ENCODE measurements at regions not wholly inside any gene's neighbourhood (a gene's known extent, or its start where the extent isn't known, plus 50 kb on each side); places are given as distances from the start of the nearest gene placed in this dataset.
"Not testable (repeated sequence)": the region's sequence is repeated elsewhere in the genome, so short reads cannot be mapped to it uniquely, and the experiment has no call there.

GRCh38 chr5:25446061-25446420 is 801.3 kb upstream of the CDH10 start:
- not testable (repeated sequence) for H3K4me1 ChIP-seq (ENCODE audit: control insufficient read depth, insufficient read depth, low read length); H3K9me3 ChIP-seq (ENCODE audit: control insufficient read depth, insufficient read depth, low read length); H3K4me3 ChIP-seq (ENCODE audit: low read depth, low read length); H3K27ac ChIP-seq (ENCODE audit: low read depth, low read length); H3K27me3 ChIP-seq (ENCODE audit: control insufficient read depth, insufficient read depth, low read length); H3K36me3 ChIP-seq (ENCODE audit: control insufficient read depth, insufficient read depth, low read length); DNase-seq (ENCODE audit: low read depth in 4 of 6, low spot score in 6 of 6)
- no CpG with 5 or more reads among the region's 3 CpGs for WGBS (ENCODE audit: insufficient coverage)

- not testable (repeated sequence) for H3K36me3 ChIP-seq (ENCODE audit: control insufficient read depth, insufficient read depth, low read length); H3K4me3 ChIP-seq (ENCODE audit: low read depth, low read length); H3K27ac ChIP-seq (ENCODE audit: low read depth, low read length)
These were observed 800.7 kb upstream of the CDH10 start for GRCh38 chr5:25445381-25446060.

GRCh38 chr5:25444697-25445096 is 799.9 kb upstream of the CDH10 start:
- no peak for DNase-seq (ENCODE audit: low read depth in 4 of 6, low spot score in 6 of 6)
- H3K4me1 ChIP-seq (ENCODE audit: control insufficient read depth, insufficient read depth, low read length) = no peaks in the 10 kb centered on the region
- H3K4me3 ChIP-seq (ENCODE audit: low read depth, low read length) = no peak overlapping the region
- H3K9me3 ChIP-seq (ENCODE audit: control insufficient read depth, insufficient read depth, low read length) = no peaks in the 10 kb centered on the region
- H3K27ac ChIP-seq (ENCODE audit: low read depth, low read length) = no peak overlapping the region
- no peaks in the 10 kb centered on the region for H3K27me3 ChIP-seq (ENCODE audit: control insufficient read depth, insufficient read depth, low read length)
- no peaks in the 10 kb centered on the region for H3K36me3 ChIP-seq (ENCODE audit: control insufficient read depth, insufficient read depth, low read length)
- no CpG with 5 or more reads among the region's 2 CpGs for WGBS (ENCODE audit: insufficient coverage)

More at GRCh38 chr5:25445381-25446060, 800.7 kb upstream of the CDH10 start:
- not testable (repeated sequence) for H3K27me3 ChIP-seq (ENCODE audit: control insufficient read depth, insufficient read depth, low read length); H3K4me1 ChIP-seq (ENCODE audit: control insufficient read depth, insufficient read depth, low read length); H3K9me3 ChIP-seq (ENCODE audit: control insufficient read depth, insufficient read depth, low read length); DNase-seq (ENCODE audit: low read depth in 4 of 6, low spot score in 6 of 6)
- no CpG with 5 or more reads among the region's 10 CpGs for WGBS (ENCODE audit: insufficient coverage)

- no peak for DNase-seq (ENCODE audit: low read depth in 4 of 6, low spot score in 6 of 6)
- Histone ChIP-seq H3K9me3 (ENCODE audit: control insufficient read depth, insufficient read depth, low read length) (no peaks in the 10 kb centered on the region), H3K27me3 (ENCODE audit: control insufficient read depth, insufficient read depth, low read length) (no peaks in the 10 kb centered on the region), H3K36me3 (ENCODE audit: control insufficient read depth, insufficient read depth, low read length) (no peaks in the 10 kb centered on the region), H3K4me3 (ENCODE audit: low read depth, low read length) (no peak overlapping the region), H3K27ac (ENCODE audit: low read depth, low read length) (no peak overlapping the region), H3K4me1 (ENCODE audit: control insufficient read depth, insufficient read depth, low read length) (no peaks in the 10 kb centered on the region)
- no CpG with 5 or more reads among the region's 4 CpGs for WGBS (ENCODE audit: insufficient coverage)
These were observed 797.0 kb upstream of the CDH10 start for GRCh38 chr5:25441810-25442209.

GRCh38 chr5:25439025-25439424 is 794.2 kb upstream of the CDH10 start:
- WGBS (ENCODE audit: insufficient coverage) = no CpG with 5 or more reads among the region's 5 CpGs
- Histone ChIP-seq H3K9me3 (ENCODE audit: control insufficient read depth, insufficient read depth, low read length) (no peaks in the 10 kb centered on the region), H3K4me1 (ENCODE audit: control insufficient read depth, insufficient read depth, low read length) (no peaks in the 10 kb centered on the region), H3K4me3 (ENCODE audit: low read depth, low read length) (no peak overlapping the region), H3K27ac (ENCODE audit: low read depth, low read length) (no peak overlapping the region), H3K36me3 (ENCODE audit: control insufficient read depth, insufficient read depth, low read length) (no peaks in the 10 kb centered on the region), H3K27me3 (ENCODE audit: control insufficient read depth, insufficient read depth, low read length) (no peaks in the 10 kb centered on the region)
- no peak for DNase-seq (ENCODE audit: low read depth in 4 of 6, low spot score in 6 of 6)

- not testable (repeated sequence) for H3K27me3 ChIP-seq (ENCODE audit: control insufficient read depth, insufficient read depth, low read length); DNase-seq (ENCODE audit: low read depth in 4 of 6, low spot score in 6 of 6); H3K27ac ChIP-seq (ENCODE audit: low read depth, low read length); H3K9me3 ChIP-seq (ENCODE audit: control insufficient read depth, insufficient read depth, low read length); H3K36me3 ChIP-seq (ENCODE audit: control insufficient read depth, insufficient read depth, low read length); H3K4me1 ChIP-seq (ENCODE audit: control insufficient read depth, insufficient read depth, low read length); H3K4me3 ChIP-seq (ENCODE audit: low read depth, low read length)
- 100% methylated on average over 2 of the region's 6 CpGs for WGBS (ENCODE audit: insufficient coverage)
These were observed 793.6 kb upstream of the CDH10 start for GRCh38 chr5:25438375-25438774.

- H3K9me3 ChIP-seq (ENCODE audit: control insufficient read depth, insufficient read depth, low read length) = no peaks in the 10 kb centered on the region
- H3K36me3 ChIP-seq (ENCODE audit: control insufficient read depth, insufficient read depth, low read length) = no peaks in the 10 kb centered on the region
- H3K4me3 ChIP-seq (ENCODE audit: low read depth, low read length) = no peak overlapping the region
- no peak overlapping the region for H3K27ac ChIP-seq (ENCODE audit: low read depth, low read length)
- H3K27me3 ChIP-seq (ENCODE audit: control insufficient read depth, insufficient read depth, low read length) = no peaks in the 10 kb centered on the region
- H3K4me1 ChIP-seq (ENCODE audit: control insufficient read depth, insufficient read depth, low read length) = no peaks in the 10 kb centered on the region
- no peak for DNase-seq (ENCODE audit: low read depth in 4 of 6, low spot score in 6 of 6)
- 100% methylated on average over 2 of the region's 3 CpGs for WGBS (ENCODE audit: insufficient coverage)
These were observed 791.7 kb upstream of the CDH10 start for GRCh38 chr5:25436452-25436851.

GRCh38 chr5:25435882-25436281 is 791.1 kb upstream of the CDH10 start:
- no peaks in the 10 kb centered on the region for H3K4me1 ChIP-seq (ENCODE audit: control insufficient read depth, insufficient read depth, low read length)
- no peak overlapping the region for H3K27ac ChIP-seq (ENCODE audit: low read depth, low read length)
- H3K36me3 ChIP-seq (ENCODE audit: control insufficient read depth, insufficient read depth, low read length) = no peaks in the 10 kb centered on the region
- H3K9me3 ChIP-seq (ENCODE audit: control insufficient read depth, insufficient read depth, low read length) = no peaks in the 10 kb centered on the region
- no peak for DNase-seq (ENCODE audit: low read depth in 4 of 6, low spot score in 6 of 6)
- no peaks in the 10 kb centered on the region for H3K27me3 ChIP-seq (ENCODE audit: control insufficient read depth, insufficient read depth, low read length)
- no peak overlapping the region for H3K4me3 ChIP-seq (ENCODE audit: low read depth, low read length)
- WGBS (ENCODE audit: insufficient coverage) = no CpG with 5 or more reads among the region's 1 CpG

GRCh38 chr5:25427240-25427639 is 782.5 kb upstream of the CDH10 start:
- Histone ChIP-seq H3K36me3 (ENCODE audit: control insufficient read depth, insufficient read depth, low read length) (no peaks in the 10 kb centered on the region), H3K27me3 (ENCODE audit: control insufficient read depth, insufficient read depth, low read length) (no peaks in the 10 kb centered on the region), H3K4me1 (ENCODE audit: control insufficient read depth, insufficient read depth, low read length) (no peaks in the 10 kb centered on the region), H3K4me3 (ENCODE audit: low read depth, low read length) (no peak overlapping the region), H3K9me3 (ENCODE audit: control insufficient read depth, insufficient read depth, low read length) (no peaks in the 10 kb centered on the region), H3K27ac (ENCODE audit: low read depth, low read length) (no peak overlapping the region)
- WGBS (ENCODE audit: insufficient coverage) = no CpG with 5 or more reads among the region's 1 CpG
- DNase-seq (ENCODE audit: low read depth in 4 of 6, low spot score in 6 of 6) = no peak

- Histone ChIP-seq H3K4me1 (ENCODE audit: control insufficient read depth, insufficient read depth, low read length) (no peaks in the 10 kb centered on the region), H3K27me3 (ENCODE audit: control insufficient read depth, insufficient read depth, low read length) (no peaks in the 10 kb centered on the region), H3K27ac (ENCODE audit: low read depth, low read length) (no peak overlapping the region), H3K9me3 (ENCODE audit: control insufficient read depth, insufficient read depth, low read length) (no peaks in the 10 kb centered on the region), H3K4me3 (ENCODE audit: low read depth, low read length) (no peak overlapping the region), H3K36me3 (ENCODE audit: control insufficient read depth, insufficient read depth, low read length) (no peaks in the 10 kb centered on the region)
- DNase-seq (ENCODE audit: low read depth in 4 of 6, low spot score in 6 of 6) = no peak
- no CpG with 5 or more reads among the region's 1 CpG for WGBS (ENCODE audit: insufficient coverage)
These were observed 778.5 kb upstream of the CDH10 start for GRCh38 chr5:25423271-25423670.

Data from spinal cord (tissue), 9 donors.